ENCODE measurements at regions not wholly inside any gene's neighbourhood (a gene's known extent, or its start where the extent isn't known, plus 50 kb on each side); places are given as distances from the start of the nearest gene placed in this dataset.

DNA sequence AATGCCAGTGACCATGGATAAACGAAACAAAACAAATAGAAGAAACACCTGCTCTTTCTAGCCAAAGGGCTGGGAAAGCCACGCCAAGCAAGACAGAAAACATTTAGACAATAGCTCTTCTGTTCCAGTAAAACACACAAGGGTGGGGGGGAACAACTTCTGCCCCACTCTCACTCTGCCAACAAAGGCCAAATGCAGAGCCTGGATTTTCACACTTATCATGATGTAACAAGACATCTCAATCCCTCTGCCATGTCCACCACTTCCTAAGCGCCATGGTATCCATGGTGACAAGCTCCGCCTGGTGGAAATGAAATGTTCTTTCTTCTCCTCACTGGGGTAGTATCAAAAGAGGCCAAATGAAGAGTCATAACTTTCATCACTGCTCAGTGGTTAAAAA is 60.6 kb downstream of the DRD1 start:
- H3K4me3 ChIP-seq (ENCODE audit: low read depth, low read length) = no peak overlapping the region
- H3K27me3 ChIP-seq (ENCODE audit: control insufficient read depth, insufficient read depth, low read length) = no peaks in the 10 kb centered on the region
- FAIRE-seq (no peak), DNase-seq (ENCODE audit: low read depth) (no peak)
- no peaks in the 10 kb centered on the region for H3K36me3 ChIP-seq (ENCODE audit: control insufficient read depth, insufficient read depth, low read length)
- TF ChIP-seq, protein P1, sequence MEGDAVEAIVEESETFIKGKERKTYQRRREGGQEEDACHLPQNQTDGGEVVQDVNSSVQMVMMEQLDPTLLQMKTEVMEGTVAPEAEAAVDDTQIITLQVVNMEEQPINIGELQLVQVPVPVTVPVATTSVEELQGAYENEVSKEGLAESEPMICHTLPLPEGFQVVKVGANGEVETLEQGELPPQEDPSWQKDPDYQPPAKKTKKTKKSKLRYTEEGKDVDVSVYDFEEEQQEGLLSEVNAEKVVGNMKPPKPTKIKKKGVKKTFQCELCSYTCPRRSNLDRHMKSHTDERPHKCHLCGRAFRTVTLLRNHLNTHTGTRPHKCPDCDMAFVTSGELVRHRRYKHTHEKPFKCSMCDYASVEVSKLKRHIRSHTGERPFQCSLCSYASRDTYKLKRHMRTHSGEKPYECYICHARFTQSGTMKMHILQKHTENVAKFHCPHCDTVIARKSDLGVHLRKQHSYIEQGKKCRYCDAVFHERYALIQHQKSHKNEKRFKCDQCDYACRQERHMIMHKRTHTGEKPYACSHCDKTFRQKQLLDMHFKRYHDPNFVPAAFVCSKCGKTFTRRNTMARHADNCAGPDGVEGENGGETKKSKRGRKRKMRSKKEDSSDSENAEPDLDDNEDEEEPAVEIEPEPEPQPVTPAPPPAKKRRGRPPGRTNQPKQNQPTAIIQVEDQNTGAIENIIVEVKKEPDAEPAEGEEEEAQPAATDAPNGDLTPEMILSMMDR (IDR thresholded peaks at IDR 0.05; ENCODE audit: insufficient read depth, low read length, severe bottlenecking) = no peak

DNA sequence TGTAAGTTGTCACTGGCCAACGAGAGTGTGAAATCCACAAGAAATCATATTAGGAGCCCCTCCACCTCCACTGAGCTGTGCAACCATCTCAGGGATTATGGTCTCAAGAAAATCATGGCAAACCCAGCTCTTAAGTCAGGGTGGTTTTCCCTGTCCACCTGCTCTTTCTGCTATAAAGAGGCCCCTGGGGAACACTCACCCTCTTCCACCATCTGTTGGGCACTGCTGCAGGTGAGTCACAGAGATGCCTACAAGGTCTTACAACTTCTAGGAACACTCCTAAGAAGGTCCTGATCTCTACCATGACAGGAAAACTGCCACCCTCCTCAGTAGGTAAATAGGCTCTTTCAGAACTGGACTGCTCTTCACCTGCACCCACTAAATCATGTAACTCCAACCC is 61.8 kb downstream of the DRD1 start:
- Histone ChIP-seq H3K27me3 (ENCODE audit: control insufficient read depth, insufficient read depth, low read length) (no peaks in the 10 kb centered on the region), H3K4me3 (ENCODE audit: low read depth, low read length) (no peak overlapping the region), H3K36me3 (ENCODE audit: control insufficient read depth, insufficient read depth, low read length) (no peaks in the 10 kb centered on the region)
- FAIRE-seq = no peak
- TF ChIP-seq, protein P1 (IDR thresholded peaks at IDR 0.05; ENCODE audit: insufficient read depth, low read length, severe bottlenecking) = no peak
- DNase-seq (ENCODE audit: low read depth) = no peak

DNA sequence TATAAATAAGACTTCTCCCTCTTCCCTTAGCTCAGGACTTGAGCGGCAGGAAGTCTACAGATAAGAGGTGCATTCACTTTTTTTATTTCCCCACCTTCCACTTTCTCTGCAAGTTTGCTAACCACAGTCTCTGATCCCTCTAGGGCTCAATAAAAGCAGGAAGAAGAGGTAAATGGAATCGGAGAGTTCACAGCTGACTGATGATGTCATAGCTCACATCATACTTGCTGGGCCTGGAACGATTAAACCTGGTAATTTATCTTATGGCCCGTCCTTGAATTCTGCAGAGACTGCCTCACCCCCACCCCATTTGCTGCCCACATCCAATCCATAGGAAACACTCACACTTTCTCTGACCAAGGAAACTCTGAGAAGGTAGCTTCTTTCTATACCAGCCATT is 62.9 kb downstream of the DRD1 start:
- no peak overlapping the region for H3K4me3 ChIP-seq (ENCODE audit: low read depth, low read length)
- TF ChIP-seq, protein P1 (IDR thresholded peaks at IDR 0.05; ENCODE audit: insufficient read depth, low read length, severe bottlenecking) = no peak
- no peaks in the 10 kb centered on the region for H3K27me3 ChIP-seq (ENCODE audit: control insufficient read depth, insufficient read depth, low read length)
- H3K36me3 ChIP-seq (ENCODE audit: control insufficient read depth, insufficient read depth, low read length) = no peaks in the 10 kb centered on the region
- DNase-seq (ENCODE audit: low read depth) (no peak), FAIRE-seq (no peak)

DNA sequence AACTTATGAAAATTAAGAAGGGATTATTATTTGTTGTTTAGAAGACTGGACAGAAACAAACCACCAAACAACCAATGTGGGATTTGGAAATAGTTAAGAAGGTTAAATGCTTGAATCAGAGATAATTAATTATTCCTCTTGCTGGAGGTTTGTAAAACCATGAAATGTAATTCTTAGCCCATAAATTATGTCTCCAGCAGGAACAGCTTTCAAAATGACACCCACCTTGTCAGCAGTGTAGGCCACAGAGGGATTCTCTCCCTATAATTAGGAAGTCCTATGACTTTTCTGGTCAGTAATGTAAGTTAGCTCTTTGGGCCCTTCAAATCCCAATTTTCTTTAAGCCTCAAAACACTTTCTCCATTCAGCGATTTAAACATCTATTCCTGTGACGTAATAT is 63.3 kb downstream of the DRD1 start:
- DNase-seq (ENCODE audit: low read depth) (no peak), FAIRE-seq (no peak)
- H3K27me3 ChIP-seq (ENCODE audit: control insufficient read depth, insufficient read depth, low read length) = no peaks in the 10 kb centered on the region
- H3K36me3 ChIP-seq (ENCODE audit: control insufficient read depth, insufficient read depth, low read length) = no peaks in the 10 kb centered on the region
- TF ChIP-seq, protein P1 (IDR thresholded peaks at IDR 0.05; ENCODE audit: insufficient read depth, low read length, severe bottlenecking) = no peak
- H3K4me3 ChIP-seq (ENCODE audit: low read depth, low read length) = no peak overlapping the region

DNA sequence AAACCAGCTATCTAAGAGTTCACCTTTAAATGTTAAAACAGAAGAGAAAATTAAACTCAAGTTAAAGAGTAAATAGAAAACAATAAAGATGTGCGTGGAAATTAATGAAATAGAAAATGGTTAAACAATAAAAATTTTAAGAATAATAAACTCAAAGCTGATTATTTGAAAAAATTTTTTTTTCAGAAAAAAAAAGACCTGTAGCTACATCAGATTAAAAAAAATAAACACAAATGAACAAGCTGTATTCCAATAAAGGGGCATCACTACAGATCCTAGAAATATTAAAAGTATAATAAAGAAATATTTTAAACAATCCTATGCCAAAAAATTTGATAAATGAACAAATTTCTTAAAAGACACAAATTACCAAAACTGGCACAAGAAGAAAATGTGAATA is 64.1 kb downstream of the DRD1 start:
- Histone ChIP-seq H3K27me3 (ENCODE audit: control insufficient read depth, insufficient read depth, low read length) (no peaks in the 10 kb centered on the region), H3K36me3 (ENCODE audit: control insufficient read depth, insufficient read depth, low read length) (no peaks in the 10 kb centered on the region), H3K4me3 (ENCODE audit: low read depth, low read length) (no peak overlapping the region)
- DNase-seq (ENCODE audit: low read depth) (no peak), FAIRE-seq (no peak)
- TF ChIP-seq, protein P1 (IDR thresholded peaks at IDR 0.05; ENCODE audit: insufficient read depth, low read length, severe bottlenecking) = no peak

DNA sequence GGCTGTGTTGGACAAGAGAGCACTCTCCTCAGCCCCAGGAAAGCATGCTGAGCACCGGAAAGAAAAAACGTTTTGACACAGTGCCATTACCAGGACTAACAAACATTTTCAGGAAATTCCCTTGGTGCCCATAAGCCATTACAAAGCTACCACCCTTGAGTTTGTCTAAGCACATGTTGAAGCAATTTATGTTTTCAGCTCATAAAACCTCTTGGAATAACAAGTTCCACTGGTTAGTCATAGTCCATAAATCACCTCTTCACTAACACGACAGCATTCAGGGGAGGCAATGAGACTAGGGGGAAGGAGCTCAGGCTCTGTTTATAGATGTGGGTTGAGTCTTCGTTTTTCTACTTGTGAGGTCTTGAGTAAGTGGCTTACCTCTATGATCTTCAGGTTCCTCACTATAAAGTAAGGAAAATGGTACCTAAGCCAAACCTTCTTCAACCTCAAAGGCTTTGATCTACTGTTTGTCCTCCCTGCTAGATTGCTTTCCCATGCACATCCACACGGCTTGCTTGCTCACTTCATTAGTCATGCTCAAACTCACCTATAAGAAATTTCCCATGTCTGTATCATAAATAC is 65.4 kb downstream of the DRD1 start:
- TF ChIP-seq, protein P1 (IDR thresholded peaks at IDR 0.05; ENCODE audit: insufficient read depth, low read length, severe bottlenecking) = no peak
- H3K4me3 ChIP-seq (ENCODE audit: low read depth, low read length) = no peak overlapping the region
- DNase-seq (ENCODE audit: low read depth) = peak; percentile 86
- no peaks in the 10 kb centered on the region for H3K27me3 ChIP-seq (ENCODE audit: control insufficient read depth, insufficient read depth, low read length)
- FAIRE-seq = no peak
- H3K36me3 ChIP-seq (ENCODE audit: control insufficient read depth, insufficient read depth, low read length) = no peaks in the 10 kb centered on the region
